ENCODE measurements at regions not wholly inside any gene's neighbourhood (a gene's known extent, or its start where the extent isn't known, plus 50 kb on each side); places are given as distances from the start of the nearest gene placed in this dataset.

DNA sequence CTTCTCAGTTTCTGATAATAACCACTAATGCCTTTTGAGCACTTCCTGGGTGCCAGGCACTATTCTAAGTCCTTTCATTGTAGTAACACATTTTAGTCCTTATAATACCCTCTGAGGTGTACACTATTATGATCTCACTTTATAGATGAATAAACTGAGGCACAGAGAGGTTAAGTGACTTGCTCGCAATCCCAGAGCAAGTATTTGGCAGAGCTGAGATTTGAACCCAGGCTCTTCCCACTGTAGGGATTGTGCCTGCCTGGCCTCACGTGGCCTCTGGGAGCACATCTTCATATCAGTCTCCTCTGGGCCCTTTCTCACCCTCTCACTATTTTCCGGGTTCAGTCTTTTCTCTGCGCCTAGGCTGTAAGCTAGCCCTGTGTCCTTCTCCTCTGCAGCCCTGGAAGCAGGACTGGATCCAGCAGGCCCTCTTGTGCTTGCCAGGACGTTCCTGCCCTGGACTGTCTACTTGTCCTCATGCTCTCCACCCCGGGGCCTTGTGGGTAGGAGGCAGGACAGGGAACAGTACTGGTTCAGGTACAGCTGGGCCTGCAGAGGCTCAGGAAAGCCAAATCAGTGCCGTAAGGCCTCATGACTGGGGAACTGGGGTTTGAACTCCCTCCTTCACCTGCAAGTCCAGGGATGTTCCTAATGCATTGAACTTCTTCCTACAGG lies 139.6 kb downstream of the VEGFA start (continued):
- TF ChIP-seq SLC30A9 (CRISPR knock-in tag; IDR thresholded peaks at IDR 0.05): no peak
- TF ChIP-seq TCF3 (CRISPR knock-in tag; IDR thresholded peaks at IDR 0.05): no peak
- no peak for TF ChIP-seq CCNT2 (IDR thresholded peaks at IDR 0.05; ENCODE audit: borderline replicate concordance, extremely low read depth, insufficient read length, low read depth, low read length)
- peak in 1 of 2 experiments; percentile 5; a peak in 1 of 4 replicates for TF ChIP-seq RAD21 (CRISPR knock-in tag; conservative IDR thresholded peaks at IDR 0.05 in 1 of 2, IDR thresholded peaks at IDR 0.05 in 1 of 2)
- no peak for TF ChIP-seq ZBTB1 (CRISPR knock-in tag; IDR thresholded peaks at IDR 0.05; ENCODE audit: borderline replicate concordance, low read depth)
- no peak for TF ChIP-seq CBFB (CRISPR knock-in tag; IDR thresholded peaks at IDR 0.05)
- no peak; the same call in 1 of the 2 replicates for TF ChIP-seq ZNF57 (CRISPR knock-in tag; IDR thresholded peaks at IDR 0.05)
- TF ChIP-seq ZNF778 (CRISPR knock-in tag; IDR thresholded peaks at IDR 0.05): no peak
- TF ChIP-seq, protein P1, sequence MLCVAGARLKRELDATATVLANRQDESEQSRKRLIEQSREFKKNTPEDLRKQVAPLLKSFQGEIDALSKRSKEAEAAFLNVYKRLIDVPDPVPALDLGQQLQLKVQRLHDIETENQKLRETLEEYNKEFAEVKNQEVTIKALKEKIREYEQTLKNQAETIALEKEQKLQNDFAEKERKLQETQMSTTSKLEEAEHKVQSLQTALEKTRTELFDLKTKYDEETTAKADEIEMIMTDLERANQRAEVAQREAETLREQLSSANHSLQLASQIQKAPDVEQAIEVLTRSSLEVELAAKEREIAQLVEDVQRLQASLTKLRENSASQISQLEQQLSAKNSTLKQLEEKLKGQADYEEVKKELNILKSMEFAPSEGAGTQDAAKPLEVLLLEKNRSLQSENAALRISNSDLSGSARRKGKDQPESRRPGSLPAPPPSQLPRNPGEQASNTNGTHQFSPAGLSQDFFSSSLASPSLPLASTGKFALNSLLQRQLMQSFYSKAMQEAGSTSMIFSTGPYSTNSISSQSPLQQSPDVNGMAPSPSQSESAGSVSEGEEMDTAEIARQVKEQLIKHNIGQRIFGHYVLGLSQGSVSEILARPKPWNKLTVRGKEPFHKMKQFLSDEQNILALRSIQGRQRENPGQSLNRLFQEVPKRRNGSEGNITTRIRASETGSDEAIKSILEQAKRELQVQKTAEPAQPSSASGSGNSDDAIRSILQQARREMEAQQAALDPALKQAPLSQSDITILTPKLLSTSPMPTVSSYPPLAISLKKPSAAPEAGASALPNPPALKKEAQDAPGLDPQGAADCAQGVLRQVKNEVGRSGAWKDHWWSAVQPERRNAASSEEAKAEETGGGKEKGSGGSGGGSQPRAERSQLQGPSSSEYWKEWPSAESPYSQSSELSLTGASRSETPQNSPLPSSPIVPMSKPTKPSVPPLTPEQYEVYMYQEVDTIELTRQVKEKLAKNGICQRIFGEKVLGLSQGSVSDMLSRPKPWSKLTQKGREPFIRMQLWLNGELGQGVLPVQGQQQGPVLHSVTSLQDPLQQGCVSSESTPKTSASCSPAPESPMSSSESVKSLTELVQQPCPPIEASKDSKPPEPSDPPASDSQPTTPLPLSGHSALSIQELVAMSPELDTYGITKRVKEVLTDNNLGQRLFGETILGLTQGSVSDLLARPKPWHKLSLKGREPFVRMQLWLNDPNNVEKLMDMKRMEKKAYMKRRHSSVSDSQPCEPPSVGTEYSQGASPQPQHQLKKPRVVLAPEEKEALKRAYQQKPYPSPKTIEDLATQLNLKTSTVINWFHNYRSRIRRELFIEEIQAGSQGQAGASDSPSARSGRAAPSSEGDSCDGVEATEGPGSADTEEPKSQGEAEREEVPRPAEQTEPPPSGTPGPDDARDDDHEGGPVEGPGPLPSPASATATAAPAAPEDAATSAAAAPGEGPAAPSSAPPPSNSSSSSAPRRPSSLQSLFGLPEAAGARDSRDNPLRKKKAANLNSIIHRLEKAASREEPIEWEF (CRISPR knock-in tag; IDR thresholded peaks at IDR 0.05): no peak
- peak; percentile 63; the same call in 1 of the 2 replicates for TF ChIP-seq ZFP30 (CRISPR knock-in tag; IDR thresholded peaks at IDR 0.05; ENCODE audit: borderline replicate concordance)
- no peak for TF ChIP-seq HDAC2 (IDR thresholded peaks at IDR 0.05)
- TF ChIP-seq BRD9 (IDR thresholded peaks at IDR 0.05; ENCODE audit: low read depth, partially characterized antibody): no peak
- TF ChIP-seq PTRF (tag; IDR thresholded peaks at IDR 0.05): peak; percentile 29; the same call in 1 of the 2 replicates
- TF ChIP-seq THRAP3 (IDR thresholded peaks at IDR 0.05; ENCODE audit: borderline replicate concordance): no peak
- TF ChIP-seq, protein P2, sequence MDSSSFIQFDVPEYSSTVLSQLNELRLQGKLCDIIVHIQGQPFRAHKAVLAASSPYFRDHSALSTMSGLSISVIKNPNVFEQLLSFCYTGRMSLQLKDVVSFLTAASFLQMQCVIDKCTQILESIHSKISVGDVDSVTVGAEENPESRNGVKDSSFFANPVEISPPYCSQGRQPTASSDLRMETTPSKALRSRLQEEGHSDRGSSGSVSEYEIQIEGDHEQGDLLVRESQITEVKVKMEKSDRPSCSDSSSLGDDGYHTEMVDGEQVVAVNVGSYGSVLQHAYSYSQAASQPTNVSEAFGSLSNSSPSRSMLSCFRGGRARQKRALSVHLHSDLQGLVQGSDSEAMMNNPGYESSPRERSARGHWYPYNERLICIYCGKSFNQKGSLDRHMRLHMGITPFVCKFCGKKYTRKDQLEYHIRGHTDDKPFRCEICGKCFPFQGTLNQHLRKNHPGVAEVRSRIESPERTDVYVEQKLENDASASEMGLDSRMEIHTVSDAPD (CRISPR knock-in tag; IDR thresholded peaks at IDR 0.05): peak; percentile 52; the same call in 1 of the 2 replicates
- TF ChIP-seq, protein P3, sequence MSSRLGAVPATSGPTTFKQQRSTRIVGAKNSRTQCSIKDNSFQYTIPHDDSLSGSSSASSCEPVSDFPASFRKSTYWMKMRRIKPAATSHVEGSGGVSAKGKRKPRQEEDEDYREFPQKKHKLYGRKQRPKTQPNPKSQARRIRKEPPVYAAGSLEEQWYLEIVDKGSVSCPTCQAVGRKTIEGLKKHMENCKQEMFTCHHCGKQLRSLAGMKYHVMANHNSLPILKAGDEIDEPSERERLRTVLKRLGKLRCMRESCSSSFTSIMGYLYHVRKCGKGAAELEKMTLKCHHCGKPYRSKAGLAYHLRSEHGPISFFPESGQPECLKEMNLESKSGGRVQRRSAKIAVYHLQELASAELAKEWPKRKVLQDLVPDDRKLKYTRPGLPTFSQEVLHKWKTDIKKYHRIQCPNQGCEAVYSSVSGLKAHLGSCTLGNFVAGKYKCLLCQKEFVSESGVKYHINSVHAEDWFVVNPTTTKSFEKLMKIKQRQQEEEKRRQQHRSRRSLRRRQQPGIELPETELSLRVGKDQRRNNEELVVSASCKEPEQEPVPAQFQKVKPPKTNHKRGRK (tag; IDR thresholded peaks at IDR 0.05): no peak
- no peak for TF ChIP-seq RFX1 (IDR thresholded peaks at IDR 0.05)
- TF ChIP-seq, protein P4, sequence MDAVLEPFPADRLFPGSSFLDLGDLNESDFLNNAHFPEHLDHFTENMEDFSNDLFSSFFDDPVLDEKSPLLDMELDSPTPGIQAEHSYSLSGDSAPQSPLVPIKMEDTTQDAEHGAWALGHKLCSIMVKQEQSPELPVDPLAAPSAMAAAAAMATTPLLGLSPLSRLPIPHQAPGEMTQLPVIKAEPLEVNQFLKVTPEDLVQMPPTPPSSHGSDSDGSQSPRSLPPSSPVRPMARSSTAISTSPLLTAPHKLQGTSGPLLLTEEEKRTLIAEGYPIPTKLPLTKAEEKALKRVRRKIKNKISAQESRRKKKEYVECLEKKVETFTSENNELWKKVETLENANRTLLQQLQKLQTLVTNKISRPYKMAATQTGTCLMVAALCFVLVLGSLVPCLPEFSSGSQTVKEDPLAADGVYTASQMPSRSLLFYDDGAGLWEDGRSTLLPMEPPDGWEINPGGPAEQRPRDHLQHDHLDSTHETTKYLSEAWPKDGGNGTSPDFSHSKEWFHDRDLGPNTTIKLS (IDR thresholded peaks at IDR 0.05; ENCODE audit: borderline replicate concordance, low read depth): no peak
- TF ChIP-seq WHSC1 (IDR thresholded peaks at IDR 0.05; ENCODE audit: low read length): no peak

All from K562 (cell line).